K562 (cell line): ENCODE measurements at regions not wholly inside any gene's neighbourhood (a gene's known extent, or its start where the extent isn't known, plus 50 kb on each side); places are given as distances from the start of the nearest gene placed in this dataset.

Experiments
- ATAC-seq: fragments of 200-7000 bp; cut with Tn5 transposase; 3 replicates; pipeline ENCODE4 v1.9.1; 2020; ENCODE audit warnings: moderate library complexity
- BruUV-seq: library from RNA; stranded (reverse); fragments of 400-500 nt; replicated peaks from 2 replicates; lab custom pipeline; 2021; lab: Mats Ljungman, UMichigan
- CTCF ChIA-PET: fragments of 300-600 bp; formaldehyde crosslinking; extraction: SDS; loops from one replicate; lab custom pipeline; 2021; ENCODE audit warnings: low intra/inter-chr PET ratio; lab: Yijun Ruan, JAX
- POLR2A ChIA-PET: fragments of 300-600, 350-650 bp; sonication (Branson Sonifier 250); formaldehyde crosslinking; extraction: SDS; loops from one replicate; lab custom pipeline; 2021; ENCODE audit warnings: antibody characterized with exemption, inconsistent platforms; lab: Yijun Ruan, JAX
- DNase-seq, 4 experiments: peaks; one replicate each; pipeline versions ENCODE4 v3.0.0 to v3.0.0-alpha.2; 2011 to 2018; ENCODE audit warnings: low spot score in 3 of 4, mixed read lengths in 3 of 4; ENCODE audit errors: extremely low read depth in 1 of 4
- FAIRE-seq: peaks from 2 replicates; lab custom pipeline; 2011; peaks lifted over from hg19 to GRCh38; lab: Jason Lieb, UNC
- H2AFZ ChIP-seq: 2 replicates; pipeline ENCODE4 v1.6.0; 2011; ENCODE audit warnings: low read depth, low read length, control low read depth, inconsistent platforms
- H3K27ac ChIP-seq: fragments of 200-600 bp; 3 replicates; pipeline ENCODE4 v1.8.0; 2011; ENCODE audit warnings: low read depth, mild to moderate bottlenecking, control low read depth, inconsistent platforms, low read length, moderate library complexity, mixed read lengths; ENCODE audit errors: extremely low read depth
- H3K27me3 ChIP-seq, 2 experiments: fragments of 300-600 bp in 1 of 2; 2 replicates in 1 of 2; 3 replicates in 1 of 2; pipeline versions ENCODE4 v1.6.0 to v1.8.0; 2011; ENCODE audit warnings: inconsistent platforms in 2 of 2, low read length in 2 of 2, mild to moderate bottlenecking in 1 of 2, mixed read lengths in 1 of 2, moderate library complexity in 1 of 2; ENCODE audit not compliant: control insufficient read depth in 2 of 2, insufficient read depth in 2 of 2
- H3K36me3 ChIP-seq: fragments of 300-600 bp; 3 replicates; pipeline ENCODE4 v1.8.0; 2011; ENCODE audit warnings: mild to moderate bottlenecking, low read length, inconsistent platforms; ENCODE audit not compliant: control insufficient read depth, insufficient read depth
- H3K4me1 ChIP-seq, 2 experiments: fragments of 200-600 bp in 1 of 2; replicated peaks in 1 of 2; 2 replicates in 1 of 2; 3 replicates in 1 of 2; pipeline versions ENCODE4 v1.5.1 to v1.8.0; 2011; ENCODE audit warnings: inconsistent platforms in 2 of 2, low read length in 2 of 2, mild to moderate bottlenecking in 1 of 2, mixed read lengths in 1 of 2, moderate library complexity in 1 of 2; ENCODE audit not compliant: control insufficient read depth in 2 of 2, insufficient read depth in 2 of 2
- H3K4me2 ChIP-seq: 2 replicates; pipeline ENCODE4 v1.6.1; 2011; ENCODE audit warnings: low read length, control low read depth, inconsistent platforms, mixed read lengths; ENCODE audit not compliant: insufficient read depth
- H3K4me3 ChIP-seq: fragments of 200-600 bp; sonication (generic), shearing (Covaris generic); 2 replicates; pipeline ENCODE4 v1.5.1; 2016; ENCODE audit warnings: control low read depth, inconsistent platforms
- H3K79me2 ChIP-seq: fragments of 200-600 bp; 3 replicates; pipeline ENCODE4 v1.8.0; 2011; ENCODE audit warnings: low read length, inconsistent platforms; ENCODE audit not compliant: control insufficient read depth, insufficient read depth
- H3K9ac ChIP-seq, 2 experiments: 2 replicates each; pipeline versions ENCODE4 v1.6.0 to v1.6.1; 2011; ENCODE audit warnings: low read depth in 2 of 2, low read length in 2 of 2, control low read depth in 1 of 2, inconsistent platforms in 1 of 2, mild to moderate bottlenecking in 1 of 2, mixed read lengths in 1 of 2; ENCODE audit not compliant: insufficient read depth in 1 of 2
- H3K9me1 ChIP-seq: one replicate; pipeline ENCODE4 v1.6.0; 2011; ENCODE audit warnings: inconsistent platforms, mild to moderate bottlenecking, low read length, moderate library complexity; ENCODE audit not compliant: control insufficient read depth, insufficient read depth
- H3K9me3 ChIP-seq: replicated peaks from 2 replicates; pipeline ENCODE4 v1.5.1; 2011; ENCODE audit warnings: low read depth, low read length, inconsistent platforms; ENCODE audit not compliant: control insufficient read depth, insufficient read depth
- H4K20me1 ChIP-seq: replicated peaks from 2 replicates; pipeline ENCODE4 v1.6.1; 2011; ENCODE audit warnings: low read length, inconsistent platforms, mixed read lengths; ENCODE audit not compliant: control insufficient read depth, insufficient read depth
- C11orf30 ChIP-seq: fragments of 450-650 bp; IDR thresholded peaks from 2 replicates; pipeline ENCODE4 v1.6.1; 2016; ENCODE audit warnings: low read depth, mild to moderate bottlenecking
- CSDE1 ChIP-seq, 2 experiments: fragments of 450-650 bp; IDR thresholded peaks; 2 replicates each; pipeline ENCODE4 v1.6.1; 2016; ENCODE audit warnings: mild to moderate bottlenecking in 1 of 2
- KLF10 ChIP-seq: fragments of 250-450 bp; sonication (Bioruptor Pico); IDR thresholded peaks from 2 replicates; pipeline ENCODE4 v1.6.1; 2021; ENCODE audit warnings: matching md5 sums
- MTF1 ChIP-seq: fragments of 250-450 bp; sonication (Bioruptor Pico); IDR thresholded peaks from 2 replicates; pipeline ENCODE4 v1.9.0; 2021; ENCODE audit warnings: moderate library complexity, mild to moderate bottlenecking, inconsistent platforms, borderline replicate concordance
- MYBL2 ChIP-seq, 2 experiments: fragments of 450-650 bp in 1 of 2; sonication (generic) in 1 of 2; formaldehyde crosslinking in 1 of 2; IDR thresholded peaks; 2 replicates each; pipeline versions ENCODE4 v1.6.1 to v1.8.1; 2017 to 2022; ENCODE audit warnings: borderline replicate concordance in 1 of 2, inconsistent platforms in 1 of 2, low read depth in 1 of 2, mild to moderate bottlenecking in 1 of 2, missing genetic modification reagents in 1 of 2, moderate library complexity in 1 of 2
- NBN ChIP-seq: fragments of 450-650 bp; IDR thresholded peaks from 2 replicates; pipeline ENCODE4 v1.6.1; 2016; ENCODE audit warnings: low read depth, mild to moderate bottlenecking
- NFATC3 ChIP-seq: fragments of 450-650 bp; IDR thresholded peaks from 2 replicates; pipeline ENCODE4 v1.6.1; 2017; ENCODE audit warnings: mild to moderate bottlenecking
- SIRT6 ChIP-seq: IDR thresholded peaks from one replicate; pipeline ENCODE4 v1.6.1; 2012; ENCODE audit warnings: low read depth, mild to moderate bottlenecking, control low read depth, inconsistent platforms, low read length, moderate library complexity
- WGBS: fragments of 100-300 bp; shearing (Covaris generic); methylation state at CpG from one replicate; pipeline ENCODE4 v1.1.6; 2016; ENCODE audit warnings: low coverage, mixed read lengths; ENCODE audit not compliant: insufficient coverage; ENCODE audit errors: missing lambda C conversion rate; 5-methylcytosine and 5-hydroxymethylcytosine counted together
- in situ Hi-C: fragments of 300-500 bp; cut with MboI; formaldehyde crosslinking; loops from 4 replicates; pipeline ENCODE4 v1.15.0; 2018; ENCODE audit warnings: inconsistent platforms, mixed read lengths
- intact Hi-C: fragments of 100-400 bp; cut with micrococcal nuclease; formaldehyde crosslinking; loops from 2 replicates; pipeline ENCODE4 v1.14.2; 2022
- TF ChIP-seq, protein P1 (sequence below): IDR thresholded peaks from 3 replicates; pipeline ENCODE4 v1.6.1; 2011; ENCODE audit warnings: borderline replicate concordance, mild to moderate bottlenecking, moderate library complexity; ENCODE audit not compliant: insufficient read length; ENCODE audit errors: extremely low read depth
- TF ChIP-seq, protein P2 (sequence below): fragments of 200-800 bp; sonication (Bioruptor generic); IDR thresholded peaks from 2 replicates; pipeline ENCODE4 v1.6.1; 2017; ENCODE audit warnings: missing genetic modification characterization, missing compliant biosample characterization
- TF ChIP-seq, protein P3 (sequence below): fragments of 450-650 bp; formaldehyde crosslinking; IDR thresholded peaks from 2 replicates; pipeline ENCODE4 v1.4.0; 2020; ENCODE audit warnings: mild to moderate bottlenecking, mixed read lengths

GRCh38 chr13:55967055-55967454, 1173.7 kb upstream of the PRR20A start:
- no peaks in the 10 kb centered on the region for H3K36me3 ChIP-seq

More at GRCh38 chr13:55967055-55967454, 1173.7 kb upstream of the PRR20A start:
- Histone ChIP-seq H3K4me1 (no peaks in the 10 kb centered on the region), H3K27ac (no peak overlapping the region), H3K4me2 (no peak overlapping the region)
- no peak for FAIRE-seq
- ATAC-seq, result no peak
- in situ Hi-C loops, result no loop called here
- TF ChIP-seq CSDE1 (IDR thresholded peaks at IDR 0.05) (no peak), NBN (no peak), NFATC3 (no peak), MYBL2 (IDR thresholded peaks at IDR 0.05; ENCODE audit: low read depth) (no peak), MYBL2 (CRISPR knock-in tag; IDR thresholded peaks at IDR 0.05; ENCODE audit: borderline replicate concordance) (no peak), KLF10 (no peak), MTF1 (no peak), C11orf30 (no peak), SIRT6 (no peak)
- TF ChIP-seq, protein P1, sequence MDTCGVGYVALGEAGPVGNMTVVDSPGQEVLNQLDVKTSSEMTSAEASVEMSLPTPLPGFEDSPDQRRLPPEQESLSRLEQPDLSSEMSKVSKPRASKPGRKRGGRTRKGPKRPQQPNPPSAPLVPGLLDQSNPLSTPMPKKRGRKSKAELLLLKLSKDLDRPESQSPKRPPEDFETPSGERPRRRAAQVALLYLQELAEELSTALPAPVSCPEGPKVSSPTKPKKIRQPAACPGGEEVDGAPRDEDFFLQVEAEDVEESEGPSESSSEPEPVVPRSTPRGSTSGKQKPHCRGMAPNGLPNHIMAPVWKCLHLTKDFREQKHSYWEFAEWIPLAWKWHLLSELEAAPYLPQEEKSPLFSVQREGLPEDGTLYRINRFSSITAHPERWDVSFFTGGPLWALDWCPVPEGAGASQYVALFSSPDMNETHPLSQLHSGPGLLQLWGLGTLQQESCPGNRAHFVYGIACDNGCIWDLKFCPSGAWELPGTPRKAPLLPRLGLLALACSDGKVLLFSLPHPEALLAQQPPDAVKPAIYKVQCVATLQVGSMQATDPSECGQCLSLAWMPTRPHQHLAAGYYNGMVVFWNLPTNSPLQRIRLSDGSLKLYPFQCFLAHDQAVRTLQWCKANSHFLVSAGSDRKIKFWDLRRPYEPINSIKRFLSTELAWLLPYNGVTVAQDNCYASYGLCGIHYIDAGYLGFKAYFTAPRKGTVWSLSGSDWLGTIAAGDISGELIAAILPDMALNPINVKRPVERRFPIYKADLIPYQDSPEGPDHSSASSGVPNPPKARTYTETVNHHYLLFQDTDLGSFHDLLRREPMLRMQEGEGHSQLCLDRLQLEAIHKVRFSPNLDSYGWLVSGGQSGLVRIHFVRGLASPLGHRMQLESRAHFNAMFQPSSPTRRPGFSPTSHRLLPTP, result no peak
- TF ChIP-seq, protein P2, sequence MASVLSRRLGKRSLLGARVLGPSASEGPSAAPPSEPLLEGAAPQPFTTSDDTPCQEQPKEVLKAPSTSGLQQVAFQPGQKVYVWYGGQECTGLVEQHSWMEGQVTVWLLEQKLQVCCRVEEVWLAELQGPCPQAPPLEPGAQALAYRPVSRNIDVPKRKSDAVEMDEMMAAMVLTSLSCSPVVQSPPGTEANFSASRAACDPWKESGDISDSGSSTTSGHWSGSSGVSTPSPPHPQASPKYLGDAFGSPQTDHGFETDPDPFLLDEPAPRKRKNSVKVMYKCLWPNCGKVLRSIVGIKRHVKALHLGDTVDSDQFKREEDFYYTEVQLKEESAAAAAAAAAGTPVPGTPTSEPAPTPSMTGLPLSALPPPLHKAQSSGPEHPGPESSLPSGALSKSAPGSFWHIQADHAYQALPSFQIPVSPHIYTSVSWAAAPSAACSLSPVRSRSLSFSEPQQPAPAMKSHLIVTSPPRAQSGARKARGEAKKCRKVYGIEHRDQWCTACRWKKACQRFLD (CRISPR knock-in tag), result no peak
- TF ChIP-seq, protein P3, sequence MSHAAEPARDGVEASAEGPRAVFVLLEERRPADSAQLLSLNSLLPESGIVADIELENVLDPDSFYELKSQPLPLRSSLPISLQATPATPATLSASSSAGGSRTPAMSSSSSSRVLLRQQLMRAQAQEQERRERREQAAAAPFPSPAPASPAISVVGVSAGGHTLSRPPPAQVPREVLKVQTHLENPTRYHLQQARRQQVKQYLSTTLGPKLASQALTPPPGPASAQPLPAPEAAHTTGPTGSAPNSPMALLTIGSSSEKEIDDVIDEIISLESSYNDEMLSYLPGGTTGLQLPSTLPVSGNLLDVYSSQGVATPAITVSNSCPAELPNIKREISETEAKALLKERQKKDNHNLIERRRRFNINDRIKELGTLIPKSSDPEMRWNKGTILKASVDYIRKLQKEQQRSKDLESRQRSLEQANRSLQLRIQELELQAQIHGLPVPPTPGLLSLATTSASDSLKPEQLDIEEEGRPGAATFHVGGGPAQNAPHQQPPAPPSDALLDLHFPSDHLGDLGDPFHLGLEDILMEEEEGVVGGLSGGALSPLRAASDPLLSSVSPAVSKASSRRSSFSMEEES (CRISPR knock-in tag), result no peak
- TF ChIP-seq, all 486 proteins: peak for 0
- no peak overlapping the region for H2AFZ ChIP-seq
- BruUV-seq, result no TSS peak
- ChIA-PET POLR2A (no interaction called here), CTCF (no interaction called here)
- WGBS, result 3% methylated on average over 3 of the region's 3 CpGs
- H3K9me1 ChIP-seq, result no peaks in the 10 kb centered on the region
- no peaks in the 10 kb centered on the region for H4K20me1 ChIP-seq
- intact Hi-C loops, result no loop called here
- no peak overlapping the region for H3K4me3 ChIP-seq
- no peak overlapping the region for H3K9ac ChIP-seq
- no peak for DNase-seq
- H3K79me2 ChIP-seq, result no peaks in the 10 kb centered on the region
- no peaks in the 10 kb centered on the region for H3K27me3 ChIP-seq
- H3K9me3 ChIP-seq, result no peaks in the 10 kb centered on the region
